Heart right ventricle (tissue), 16 donors: ENCODE measurements at regions not wholly inside any gene's neighbourhood (a gene's known extent, or its start where the extent isn't known, plus 50 kb on each side); places are given as distances from the start of the nearest gene placed in this dataset.

Experiments
- ATAC-seq, 8 donors: fragments of 200-7000 bp; cut with Tn5 transposase; one replicate each; pipeline ENCODE4 v1.9.1; 2020; ENCODE audit warnings: mild to moderate bottlenecking in 8 of 8, moderate library complexity in 8 of 8, moderate number of reproducible peaks in 1 of 8
- DNase-seq, 2 donors: peaks; one replicate each; pipeline ENCODE4 v3.0.0-alpha.2; 2020
- H3K27ac ChIP-seq, 10 donors: fragments of 200-600 bp; sonication (generic) in 2 of 10; one replicate each; pipeline versions ENCODE4 v1.5.0 to v1.8.0; 2020 to 2022; ENCODE audit warnings: mild to moderate bottlenecking in 3 of 10
- H3K27me3 ChIP-seq, 7 donors: fragments of 200-600 bp; one replicate each; pipeline ENCODE4 v1.8.0; 2021 to 2022; ENCODE audit warnings: mild to moderate bottlenecking in 2 of 7
- H3K36me3 ChIP-seq, 9 donors: fragments of 200-600 bp; sonication (generic) in 1 of 9; one replicate each; pipeline versions ENCODE4 v1.5.0 to v1.8.0; 2020 to 2022; ENCODE audit warnings: mild to moderate bottlenecking in 2 of 9
- H3K4me1 ChIP-seq, 9 donors: fragments of 200-600 bp; sonication (generic) in 1 of 9; one replicate each; pipeline versions ENCODE4 v1.5.0 to v1.8.0; 2020 to 2022; ENCODE audit warnings: mild to moderate bottlenecking in 4 of 9
- H3K4me3 ChIP-seq, 10 donors: fragments of 200-600 bp; sonication (generic) in 2 of 10; one replicate each; pipeline versions ENCODE4 v1.5.0 to v1.8.0; 2020 to 2022; ENCODE audit warnings: mild to moderate bottlenecking in 7 of 10, moderate library complexity in 2 of 10
- H3K9me3 ChIP-seq, 11 donors: fragments of 200-600 bp in 10 of 11; sonication (generic) in 2 of 11; one replicate each; pipeline versions ENCODE4 v1.5.0 to v1.8.0; 2013 to 2022; ENCODE audit warnings: mild to moderate bottlenecking in 2 of 11, control low read depth in 1 of 11, moderate library complexity in 1 of 11
- WGBS, 2 donors: extraction: QIAGEN DNeasy Blood & Tissue Kit; methylation state at CpG; one replicate each; pipeline ENCODE4 v1.1.7; 2013; ENCODE audit warnings: inconsistent platforms in 1 of 2; 5-methylcytosine and 5-hydroxymethylcytosine counted together
- intact Hi-C, 10 donors: fragments of 100-400 bp; cut with DNase I; formaldehyde crosslinking; loops; one replicate each; pipeline versions ENCODE4 v1.11.1 to v1.14.2; 2022
- TF ChIP-seq, protein P1 (sequence below), 9 donors: fragments of 200-600 bp; sonication (generic) in 2 of 9; IDR thresholded peaks; one replicate each; pipeline versions ENCODE4 v1.5.0 to v1.8.0; 2021 to 2022; ENCODE audit warnings: antibody characterized with exemption in 9 of 9, mild to moderate bottlenecking in 5 of 9, moderate library complexity in 1 of 9
- donor health status: Arrhythmogenic right ventricular cardiomyopathy.
- donor health status: ischemic (EF 13 %, LVEDD 7.1; RV severe dilation, severe dysfunction).
- donor health status: healthy with polysubstance abuse.
- donor health status: DM: no; HTN: yes; CAD: no.
- donor health status: DM: no; HTN: no; CAD: no.
- donor health status: ischemic (EF 25% LVEDD 6.9; RV normal size, moderate dysfunction).
- donor health status: ischemic (EF 25% LVEDD 5.7; RV mildly dilated, moderate dysfunction).
- donor health status: healthy.
- donor health status: DM: yes; HTN: yes; CAD: no.
- donor health status: Ischemic cardiomyopathy.
- donor health status: ischemic (EF 35%, LVEDD 5.7; RV mildly dilated, moderate dysfunction).
- donor health status: nonischemic (EF 11% LVEDD 7.7; RV severe dilation, severe dysfunction).
- donor health status: DM: yes; HTN: yes; CAD: no.
- donor health status: PGD.
- donor health status: ischemic (EF 29% LVEDD 5.4; RV normal size, mild dysfunction).
- donor health status: nonischemic (EF 23%, LVEDD 6.1; RV moderate dilation, normal function).

GRCh38 chr2:8072907-8073306 lies 608.9 kb upstream of the ID2 start:
- Histone ChIP-seq H3K36me3 (no peaks in the 10 kb centered on the region), H3K27ac (no peak overlapping the region), H3K4me3 (no peak overlapping the region), H3K4me1 (peaks cover 0 to 2% (median 0%) of the 10 kb centered on the region in 9 donors), H3K27me3 (no peaks in the 10 kb centered on the region), H3K9me3 (peaks cover 0 to 7% (median 0%) of the 10 kb centered on the region in 11 donors)
- DNase-seq (no peak), ATAC-seq (no peak)
- TF ChIP-seq, protein P1, sequence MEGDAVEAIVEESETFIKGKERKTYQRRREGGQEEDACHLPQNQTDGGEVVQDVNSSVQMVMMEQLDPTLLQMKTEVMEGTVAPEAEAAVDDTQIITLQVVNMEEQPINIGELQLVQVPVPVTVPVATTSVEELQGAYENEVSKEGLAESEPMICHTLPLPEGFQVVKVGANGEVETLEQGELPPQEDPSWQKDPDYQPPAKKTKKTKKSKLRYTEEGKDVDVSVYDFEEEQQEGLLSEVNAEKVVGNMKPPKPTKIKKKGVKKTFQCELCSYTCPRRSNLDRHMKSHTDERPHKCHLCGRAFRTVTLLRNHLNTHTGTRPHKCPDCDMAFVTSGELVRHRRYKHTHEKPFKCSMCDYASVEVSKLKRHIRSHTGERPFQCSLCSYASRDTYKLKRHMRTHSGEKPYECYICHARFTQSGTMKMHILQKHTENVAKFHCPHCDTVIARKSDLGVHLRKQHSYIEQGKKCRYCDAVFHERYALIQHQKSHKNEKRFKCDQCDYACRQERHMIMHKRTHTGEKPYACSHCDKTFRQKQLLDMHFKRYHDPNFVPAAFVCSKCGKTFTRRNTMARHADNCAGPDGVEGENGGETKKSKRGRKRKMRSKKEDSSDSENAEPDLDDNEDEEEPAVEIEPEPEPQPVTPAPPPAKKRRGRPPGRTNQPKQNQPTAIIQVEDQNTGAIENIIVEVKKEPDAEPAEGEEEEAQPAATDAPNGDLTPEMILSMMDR (IDR thresholded peaks at IDR 0.05), result no peak
- WGBS, 2 donors, result 75 to 80% methylated on average over 1 of the region's 1 CpG
- intact Hi-C loops, result no loop called here

GRCh38 chr2:8073916-8074315 lies 607.9 kb upstream of the ID2 start:
- Histone ChIP-seq H3K27ac (no peak overlapping the region), H3K36me3 (no peaks in the 10 kb centered on the region), H3K4me3 (no peak overlapping the region), H3K4me1 (peaks cover 0 to 2% (median 0%) of the 10 kb centered on the region in 9 donors), H3K9me3 (peaks cover 0 to 7% (median 0%) of the 10 kb centered on the region in 11 donors), H3K27me3 (no peaks in the 10 kb centered on the region)
- TF ChIP-seq, protein P1 (IDR thresholded peaks at IDR 0.05), result no peak
- intact Hi-C loops, result no loop called here
- DNase-seq (no peak), ATAC-seq (no peak)
- 90% methylated on average over 7 of the region's 7 CpGs for WGBS, 2 donors

DNA sequence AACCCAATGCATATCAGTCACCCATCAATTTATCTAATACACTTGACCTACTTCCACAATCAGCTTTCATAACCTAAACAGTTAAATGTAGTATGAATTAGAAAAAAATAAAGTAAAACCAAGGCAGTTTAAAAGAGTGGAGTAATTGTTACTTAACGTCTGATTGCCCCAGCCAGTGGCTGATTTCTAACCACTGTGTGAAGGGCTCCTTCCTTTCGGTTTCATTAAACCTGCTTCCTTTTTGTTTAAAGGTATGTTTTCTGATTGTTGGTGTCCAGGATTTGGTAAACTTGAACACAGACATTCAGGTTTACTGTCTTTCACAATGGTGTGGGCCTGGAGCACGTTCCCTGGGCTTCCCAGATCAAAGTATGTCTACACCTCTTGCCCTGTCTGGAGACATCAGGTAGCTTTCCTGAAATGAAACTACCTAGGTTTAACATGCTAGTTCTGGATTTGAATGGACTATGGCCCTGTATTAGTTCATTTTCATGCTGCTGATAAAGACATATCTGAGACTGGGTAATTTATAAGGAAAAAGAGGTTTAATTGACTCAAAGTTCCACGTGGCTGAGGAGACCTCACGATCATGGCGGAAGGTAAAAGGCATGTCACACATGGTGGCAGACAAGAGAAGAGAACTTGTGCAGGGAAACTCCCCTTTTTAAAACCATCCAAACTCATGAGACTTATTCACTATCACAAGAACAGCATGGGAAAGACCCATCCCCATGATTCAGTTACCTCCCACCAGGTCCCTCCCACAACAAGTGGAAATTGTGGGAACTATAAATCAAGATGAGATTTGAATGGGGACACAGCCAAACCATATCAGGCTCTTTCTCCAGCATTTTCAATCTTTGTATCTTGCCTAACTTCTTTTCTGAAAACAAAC lies 605.2 kb upstream of the ID2 start:
- H3K36me3 ChIP-seq, result no peaks in the 10 kb centered on the region
- no peak for ATAC-seq
- H3K9me3 ChIP-seq, result peaks cover 0 to 7% (median 0%) of the 10 kb centered on the region in 11 donors
- no peaks in the 10 kb centered on the region for H3K27me3 ChIP-seq
- intact Hi-C loops, result no loop called here
- TF ChIP-seq, protein P1 (IDR thresholded peaks at IDR 0.05), result no peak
- WGBS, 2 donors, result 80 to 81% methylated on average over 6 of the region's 6 CpGs
- peaks cover 0 to 2% (median 0%) of the 10 kb centered on the region in 9 donors for H3K4me1 ChIP-seq
- H3K27ac ChIP-seq, result no peak overlapping the region
- no peak for DNase-seq
- H3K4me3 ChIP-seq, result no peak overlapping the region

GRCh38 chr2:8078705-8079104 lies 603.2 kb upstream of the ID2 start:
- no peaks in the 10 kb centered on the region for H3K36me3 ChIP-seq
- H3K4me1 ChIP-seq, result peaks cover 0 to 2% (median 0%) of the 10 kb centered on the region in 9 donors
- H3K4me3 ChIP-seq, result no peak overlapping the region
- ATAC-seq (no peak), DNase-seq (no peak)
- TF ChIP-seq, protein P1 (IDR thresholded peaks at IDR 0.05), result no peak
- WGBS, 2 donors, result 93 to 98% methylated on average over 2 of the region's 2 CpGs
- H3K27me3 ChIP-seq, result no peaks in the 10 kb centered on the region
- H3K27ac ChIP-seq, result no peak overlapping the region
- intact Hi-C loops, result no loop called here
- H3K9me3 ChIP-seq, result peaks cover 0 to 7% (median 0%) of the 10 kb centered on the region in 11 donors
